Tibial nerve (tissue), 4 donors: ENCODE measurements at regions not wholly inside any gene's neighbourhood (a gene's known extent, or its start where the extent isn't known, plus 50 kb on each side); places are given as distances from the start of the nearest gene placed in this dataset.

Experiments
- CTCF ChIP-seq, 5 experiments: fragments of 200-600 bp in 3 of 5; fragments of 450-650 bp in 2 of 5; sonication (generic) in 3 of 5; IDR thresholded peaks; one replicate each; pipeline ENCODE4 v1.5.1; 2016 to 2019; ENCODE audit warnings: antibody characterized with exemption in 5 of 5, mild to moderate bottlenecking in 3 of 5, moderate library complexity in 2 of 5
- EP300 ChIP-seq, 2 donors: sonication (generic); formaldehyde crosslinking; IDR thresholded peaks; one replicate each; pipeline ENCODE4 v1.6.1; 2017; ENCODE audit warnings: antibody characterized with exemption in 2 of 2, mild to moderate bottlenecking in 1 of 2
- POLR2A ChIP-seq, 2 donors: fragments of 450-650 bp; IDR thresholded peaks; one replicate each; pipeline ENCODE4 v1.6.1; 2017; ENCODE audit warnings: antibody characterized with exemption in 2 of 2, mild to moderate bottlenecking in 2 of 2, moderate library complexity in 2 of 2

GRCh38 chr16:17914168-17914567 lies 422.4 kb downstream of the NPIPA8 start:
- TF ChIP-seq CTCF (IDR thresholded peaks at IDR 0.05) (no peak), POLR2A (IDR thresholded peaks at IDR 0.05) (no peak), EP300 (IDR thresholded peaks at IDR 0.05) (no peak)
